OCI-LY7 (cell line): ENCODE measurements at regions not wholly inside any gene's neighbourhood (a gene's known extent, or its start where the extent isn't known, plus 50 kb on each side); places are given as distances from the start of the nearest gene placed in this dataset.

Experiments
- BruUV-seq: library from RNA; stranded (reverse); fragments of 400-500 nt; replicated peaks from 2 replicates; lab custom pipeline; 2021; lab: Mats Ljungman, UMichigan
- CTCF ChIA-PET: fragments of 300-600 bp; sonication (Branson Sonifier 250); formaldehyde crosslinking; loops from one replicate; lab custom pipeline; 2022; ENCODE audit warnings: antibody characterized with exemption; ENCODE audit not compliant: unreplicated experiment; lab: Charles Lee
- POLR2A ChIA-PET: fragments of 300-600 bp; sonication (Branson Sonifier 250); formaldehyde crosslinking; loops from one replicate; lab custom pipeline; 2022; ENCODE audit warnings: antibody characterized with exemption; lab: Charles Lee
- DNase-seq: peaks from one replicate; pipeline ENCODE4 v3.0.0-alpha.2; 2015; ENCODE audit warnings: low spot score
- H2AFZ ChIP-seq: fragments of 200-600 bp; sonication (generic), shearing (Covaris generic); 2 replicates; pipeline ENCODE4 v1.6.1; 2014; ENCODE audit warnings: mild to moderate bottlenecking, antibody characterized with exemption, low read length, moderate library complexity
- H3K27ac ChIP-seq: fragments of 200-600 bp; sonication (generic); 2 replicates; pipeline ENCODE4 v1.5.1; 2014; ENCODE audit warnings: mixed run types, low read depth, mild to moderate bottlenecking, moderate library complexity, low read length, inconsistent platforms; ENCODE audit not compliant: poor library complexity, severe bottlenecking
- H3K36me3 ChIP-seq: fragments of 200-600 bp; sonication (generic); 2 replicates; pipeline ENCODE4 v1.6.1; 2014; ENCODE audit warnings: mild to moderate bottlenecking, antibody characterized with exemption, low read length, moderate library complexity, mixed read lengths; ENCODE audit not compliant: insufficient read depth
- H3K4me1 ChIP-seq: fragments of 200-600 bp; sonication (generic); 2 replicates; pipeline ENCODE4 v1.5.1; 2014; ENCODE audit warnings: mild to moderate bottlenecking, low read length; ENCODE audit not compliant: insufficient read depth, poor library complexity, severe bottlenecking
- H3K4me2 ChIP-seq: fragments of 200-600 bp; sonication (generic); 2 replicates; pipeline ENCODE4 v1.6.1; 2014; ENCODE audit warnings: mild to moderate bottlenecking, low read length
- H3K4me3 ChIP-seq: fragments of 200-600 bp; sonication (generic); 2 replicates; pipeline ENCODE4 v1.5.1; 2014; ENCODE audit warnings: mild to moderate bottlenecking, low read depth, low read length; ENCODE audit not compliant: poor library complexity, severe bottlenecking
- H3K79me2 ChIP-seq: fragments of 200-600 bp; sonication (generic); 2 replicates; pipeline ENCODE4 v1.6.1; 2016; ENCODE audit warnings: low read depth, mild to moderate bottlenecking, low read length, moderate library complexity, mixed read lengths; ENCODE audit not compliant: insufficient read depth
- H3K9me2 ChIP-seq: fragments of 200-600 bp; sonication (generic); 2 replicates; pipeline ENCODE4 v1.6.1; 2016; ENCODE audit warnings: mild to moderate bottlenecking, low read length, mixed read lengths; ENCODE audit not compliant: insufficient read depth
- H3K9me3 ChIP-seq: fragments of 200-600 bp; sonication (generic); 2 replicates; pipeline ENCODE4 v1.6.1; 2014; ENCODE audit warnings: mild to moderate bottlenecking, mixed run types, low read length, mixed read lengths
- H4K20me1 ChIP-seq: fragments of 200-600 bp; sonication (generic); 2 replicates; pipeline ENCODE4 v1.6.1; 2014; ENCODE audit warnings: mild to moderate bottlenecking, antibody characterized with exemption, low read length, moderate library complexity, mixed read lengths; ENCODE audit not compliant: insufficient read depth
- CTCF ChIP-seq: fragments of 200-600 bp; sonication (generic); conservative IDR thresholded peaks from 2 replicates; pipeline ENCODE4 v1.5.1; 2014; ENCODE audit warnings: mild to moderate bottlenecking, antibody characterized with exemption, low read length, moderate library complexity, mixed read lengths
- EZH2phosphoT487 ChIP-seq: fragments of 200-600 bp; sonication (generic); IDR thresholded peaks from 2 replicates; pipeline ENCODE4 v1.6.1; 2018; ENCODE audit warnings: low read depth, borderline replicate concordance, mild to moderate bottlenecking, mixed run types, antibody characterized with exemption, low read length, moderate library complexity, mixed read lengths
- intact Hi-C: fragments of 100-400 bp; cut with micrococcal nuclease; formaldehyde crosslinking; loops from one replicate; pipeline ENCODE4 v1.10.0; 2022; ENCODE audit not compliant: unreplicated experiment

GRCh38 chr12:115213118-115213517, 529.1 kb upstream of the TBX3 start:
- POLR2A ChIA-PET, result no interaction called here
- no peak overlapping the region for H3K4me2 ChIP-seq
- H2AFZ ChIP-seq, result no peak overlapping the region
- H3K4me3 ChIP-seq, result no peak overlapping the region
- no peaks in the 10 kb centered on the region for H3K9me2 ChIP-seq
- H3K79me2 ChIP-seq, result no peaks in the 10 kb centered on the region
- H3K27ac ChIP-seq, result no peak overlapping the region
- CTCF ChIA-PET, result no interaction called here
- H3K36me3 ChIP-seq, result no peaks in the 10 kb centered on the region
- intact Hi-C loops, result no loop called here
- no peaks in the 10 kb centered on the region for H4K20me1 ChIP-seq
- no peak for TF ChIP-seq CTCF
- TF ChIP-seq EZH2phosphoT487, result no peak
- BruUV-seq, result no TSS peak
- DNase-seq, result no peak
- no peaks in the 10 kb centered on the region for H3K4me1 ChIP-seq
- no peaks in the 10 kb centered on the region for H3K9me3 ChIP-seq

GRCh38 chr12:115212356-115212755, 528.4 kb upstream of the TBX3 start:
- Histone ChIP-seq H3K4me2 (no peak overlapping the region), H3K9me3 (no peaks in the 10 kb centered on the region), H3K4me3 (no peak overlapping the region), H3K9me2 (no peaks in the 10 kb centered on the region), H3K36me3 (no peaks in the 10 kb centered on the region), H3K79me2 (no peaks in the 10 kb centered on the region), H3K4me1 (no peaks in the 10 kb centered on the region), H4K20me1 (no peaks in the 10 kb centered on the region), H3K27ac (no peak overlapping the region), H2AFZ (no peak overlapping the region)
- intact Hi-C loops, result no loop called here
- no peak for DNase-seq
- ChIA-PET POLR2A (no interaction called here), CTCF (no interaction called here)
- TF ChIP-seq CTCF, result no peak
- no peak for TF ChIP-seq EZH2phosphoT487
- no TSS peak for BruUV-seq

GRCh38 chr12:115210533-115211252, 526.7 kb upstream of the TBX3 start:
- Histone ChIP-seq H3K4me3 (no peak overlapping the region), H3K36me3 (no peaks in the 10 kb centered on the region), H3K27ac (no peak overlapping the region), H3K9me2 (no peaks in the 10 kb centered on the region), H2AFZ (no peak overlapping the region), H4K20me1 (no peaks in the 10 kb centered on the region), H3K9me3 (no peaks in the 10 kb centered on the region), H3K4me2 (no peak overlapping the region), H3K79me2 (no peaks in the 10 kb centered on the region), H3K4me1 (no peaks in the 10 kb centered on the region)
- intact Hi-C loops, result no loop called here
- BruUV-seq, result no TSS peak
- POLR2A ChIA-PET, result no interaction called here
- TF ChIP-seq CTCF (no peak), EZH2phosphoT487 (no peak)
- no peak for DNase-seq
- CTCF ChIA-PET, result no interaction called here
